ENCODE measurements at regions not wholly inside any gene's neighbourhood (a gene's known extent, or its start where the extent isn't known, plus 50 kb on each side); places are given as distances from the start of the nearest gene placed in this dataset.

DNA sequence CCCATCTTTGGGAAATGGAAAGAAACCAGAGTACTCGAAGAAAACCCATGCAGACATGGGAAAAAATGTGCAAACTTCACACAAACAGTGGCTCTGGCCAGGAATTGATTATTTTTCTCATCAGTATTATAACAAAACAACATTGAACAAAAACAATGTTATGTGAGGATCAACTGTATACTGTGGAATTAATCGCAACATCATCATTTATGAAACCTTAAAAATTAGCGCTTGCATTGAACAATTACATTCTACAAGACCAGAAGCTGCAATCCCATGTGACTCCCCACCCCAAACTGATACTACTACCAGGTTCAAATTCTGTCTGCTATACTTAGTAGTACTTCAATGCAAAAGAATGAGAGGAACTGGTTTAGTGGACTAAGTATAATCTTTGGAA is 390.7 kb upstream of the PIK3R1 start:
- no peaks in the 10 kb centered on the region for H3K27me3 ChIP-seq
- intact Hi-C loops (cut with DNase I), result no loop called here
- no peak overlapping the region for H3K4me3 ChIP-seq (replicated peaks in 1 of 3)
- H3K4me1 ChIP-seq, result peaks cover 5 to 8% of the 10 kb centered on the region in 2 donors
- H3K36me3 ChIP-seq, result no peaks in the 10 kb centered on the region
- TF ChIP-seq, protein P1, sequence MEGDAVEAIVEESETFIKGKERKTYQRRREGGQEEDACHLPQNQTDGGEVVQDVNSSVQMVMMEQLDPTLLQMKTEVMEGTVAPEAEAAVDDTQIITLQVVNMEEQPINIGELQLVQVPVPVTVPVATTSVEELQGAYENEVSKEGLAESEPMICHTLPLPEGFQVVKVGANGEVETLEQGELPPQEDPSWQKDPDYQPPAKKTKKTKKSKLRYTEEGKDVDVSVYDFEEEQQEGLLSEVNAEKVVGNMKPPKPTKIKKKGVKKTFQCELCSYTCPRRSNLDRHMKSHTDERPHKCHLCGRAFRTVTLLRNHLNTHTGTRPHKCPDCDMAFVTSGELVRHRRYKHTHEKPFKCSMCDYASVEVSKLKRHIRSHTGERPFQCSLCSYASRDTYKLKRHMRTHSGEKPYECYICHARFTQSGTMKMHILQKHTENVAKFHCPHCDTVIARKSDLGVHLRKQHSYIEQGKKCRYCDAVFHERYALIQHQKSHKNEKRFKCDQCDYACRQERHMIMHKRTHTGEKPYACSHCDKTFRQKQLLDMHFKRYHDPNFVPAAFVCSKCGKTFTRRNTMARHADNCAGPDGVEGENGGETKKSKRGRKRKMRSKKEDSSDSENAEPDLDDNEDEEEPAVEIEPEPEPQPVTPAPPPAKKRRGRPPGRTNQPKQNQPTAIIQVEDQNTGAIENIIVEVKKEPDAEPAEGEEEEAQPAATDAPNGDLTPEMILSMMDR (IDR thresholded peaks at IDR 0.05), result no peak
- TF ChIP-seq POLR2A (IDR thresholded peaks at IDR 0.05), result no peak
- H3K27ac ChIP-seq, result no peak overlapping the region
- WGBS, 2 donors, result 92 to 97% methylated on average over 3 of the region's 3 CpGs
- no peaks in the 10 kb centered on the region for H3K9me3 ChIP-seq
- no peak for DNase-seq

DNA sequence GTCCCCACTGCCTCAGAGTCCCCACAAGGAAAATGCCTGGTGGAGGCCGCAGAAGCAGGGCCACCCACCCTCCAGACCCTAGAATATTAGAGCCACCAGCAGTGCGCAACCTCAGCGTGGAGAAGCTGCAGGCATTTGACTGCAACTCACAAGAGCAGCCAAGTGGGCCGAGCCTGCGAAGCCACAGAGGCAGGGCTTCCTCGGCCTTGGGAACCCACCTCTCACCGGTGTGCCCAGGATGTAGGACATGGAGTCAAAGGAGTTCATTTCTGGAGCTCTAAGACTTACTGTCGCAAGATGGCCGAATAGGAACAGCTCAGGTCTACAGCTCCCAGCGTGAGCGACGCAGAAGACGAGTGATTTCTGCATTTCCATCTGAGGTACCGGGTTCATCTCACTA is 397.9 kb upstream of the PIK3R1 start:
- TF ChIP-seq POLR2A (IDR thresholded peaks at IDR 0.05), result no peak
- TF ChIP-seq, protein P1 (IDR thresholded peaks at IDR 0.05), result no peak
- WGBS, 2 donors, result 89 to 97% methylated on average over 12 to 14 of the region's 14 CpGs
- Histone ChIP-seq H3K4me1 (peaks cover 0 to 3% of the 10 kb centered on the region in 2 donors), H3K4me3 (replicated peaks in 1 of 3) (no peak overlapping the region), H3K27ac (no peak overlapping the region), H3K9me3 (no peaks in the 10 kb centered on the region), H3K36me3 (no peaks in the 10 kb centered on the region), H3K27me3 (no peaks in the 10 kb centered on the region)
- intact Hi-C loops (cut with DNase I), result no loop called here
- DNase-seq, result no peak

DNA sequence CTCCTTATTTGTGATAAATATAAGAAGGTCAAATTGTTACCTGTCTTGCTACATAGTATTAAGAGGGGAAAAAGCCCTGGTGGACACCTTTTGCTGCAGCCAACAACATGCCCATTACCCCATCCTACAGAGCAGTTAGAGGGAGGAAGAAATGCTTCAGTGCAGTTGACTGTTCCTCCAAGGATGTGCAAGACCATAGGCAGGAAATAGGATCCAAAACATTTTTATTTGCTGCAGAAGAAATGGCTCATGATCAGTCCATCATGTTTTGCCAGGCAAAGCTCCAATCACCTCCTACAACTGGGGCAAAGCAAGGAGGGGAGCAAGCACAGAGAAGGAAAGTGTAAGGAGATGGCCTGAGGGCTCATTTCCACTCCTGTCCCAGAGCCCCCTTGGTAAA is 399.1 kb upstream of the PIK3R1 start:
- intact Hi-C loops (cut with DNase I), result no loop called here
- H3K4me1 ChIP-seq, result peaks cover 0 to 3% of the 10 kb centered on the region in 2 donors
- H3K36me3 ChIP-seq, result no peaks in the 10 kb centered on the region
- TF ChIP-seq POLR2A (IDR thresholded peaks at IDR 0.05), result no peak
- TF ChIP-seq, protein P1 (IDR thresholded peaks at IDR 0.05), result no peak
- H3K4me3 ChIP-seq (replicated peaks in 1 of 3), result no peak overlapping the region
- no peaks in the 10 kb centered on the region for H3K9me3 ChIP-seq
- no peaks in the 10 kb centered on the region for H3K27me3 ChIP-seq
- H3K27ac ChIP-seq, result no peak overlapping the region
- DNase-seq, result no peak

DNA sequence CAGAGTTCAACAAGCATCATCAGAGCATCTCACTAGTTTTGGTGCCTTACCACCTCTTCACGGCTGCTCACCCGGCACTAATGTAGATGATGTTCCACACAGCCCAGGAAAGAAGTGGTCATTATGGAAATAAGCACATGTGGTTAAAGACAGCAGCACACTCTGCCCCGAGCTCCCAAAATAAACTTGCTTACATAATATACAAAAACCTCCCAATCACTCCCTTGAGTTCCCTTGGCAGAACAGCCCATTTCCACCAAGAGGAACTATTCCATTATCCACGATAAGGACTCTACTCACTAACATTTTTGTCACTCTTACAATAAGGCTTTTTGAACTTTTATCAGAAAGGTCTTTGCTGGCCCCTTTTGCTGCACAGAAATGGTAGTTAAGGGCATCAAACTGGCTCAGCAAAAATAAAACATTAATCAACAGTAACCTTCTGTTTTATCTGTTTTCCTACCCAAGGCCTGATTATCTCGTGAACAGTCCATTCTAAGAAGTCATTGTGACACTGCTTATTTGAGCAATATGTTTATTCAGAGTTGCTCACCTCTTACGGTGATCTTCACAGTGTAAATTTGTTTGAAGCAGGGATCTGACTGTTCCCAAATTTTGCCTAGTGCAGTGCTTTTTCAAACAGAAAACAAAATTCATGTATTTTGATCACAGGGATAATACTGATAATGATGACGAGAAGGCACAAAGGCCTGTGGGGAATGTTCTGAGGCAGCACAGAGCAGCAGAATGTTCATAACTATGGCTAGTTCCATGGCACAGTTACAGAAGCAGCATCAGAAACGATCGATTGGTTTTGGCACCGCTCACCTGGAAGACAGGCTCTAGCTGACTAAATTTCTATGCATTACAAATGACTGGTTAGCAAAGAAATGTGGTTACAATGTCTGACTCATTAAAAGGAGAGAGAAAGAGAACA is 399.8 kb upstream of the PIK3R1 start:
- no peak overlapping the region for H3K4me3 ChIP-seq (replicated peaks in 1 of 3)
- H3K36me3 ChIP-seq, result no peaks in the 10 kb centered on the region
- no peak for DNase-seq
- no peaks in the 10 kb centered on the region for H3K27me3 ChIP-seq
- no peak for TF ChIP-seq POLR2A (IDR thresholded peaks at IDR 0.05)
- TF ChIP-seq, protein P1 (IDR thresholded peaks at IDR 0.05), result no peak
- WGBS, 2 donors, result 70 to 79% methylated on average over 10 of the region's 10 CpGs
- intact Hi-C loops (cut with DNase I), result no loop called here
- no peaks in the 10 kb centered on the region for H3K9me3 ChIP-seq
- H3K4me1 ChIP-seq, result peaks cover 0 to 3% of the 10 kb centered on the region in 2 donors
- H3K27ac ChIP-seq, result no peak overlapping the region

DNA sequence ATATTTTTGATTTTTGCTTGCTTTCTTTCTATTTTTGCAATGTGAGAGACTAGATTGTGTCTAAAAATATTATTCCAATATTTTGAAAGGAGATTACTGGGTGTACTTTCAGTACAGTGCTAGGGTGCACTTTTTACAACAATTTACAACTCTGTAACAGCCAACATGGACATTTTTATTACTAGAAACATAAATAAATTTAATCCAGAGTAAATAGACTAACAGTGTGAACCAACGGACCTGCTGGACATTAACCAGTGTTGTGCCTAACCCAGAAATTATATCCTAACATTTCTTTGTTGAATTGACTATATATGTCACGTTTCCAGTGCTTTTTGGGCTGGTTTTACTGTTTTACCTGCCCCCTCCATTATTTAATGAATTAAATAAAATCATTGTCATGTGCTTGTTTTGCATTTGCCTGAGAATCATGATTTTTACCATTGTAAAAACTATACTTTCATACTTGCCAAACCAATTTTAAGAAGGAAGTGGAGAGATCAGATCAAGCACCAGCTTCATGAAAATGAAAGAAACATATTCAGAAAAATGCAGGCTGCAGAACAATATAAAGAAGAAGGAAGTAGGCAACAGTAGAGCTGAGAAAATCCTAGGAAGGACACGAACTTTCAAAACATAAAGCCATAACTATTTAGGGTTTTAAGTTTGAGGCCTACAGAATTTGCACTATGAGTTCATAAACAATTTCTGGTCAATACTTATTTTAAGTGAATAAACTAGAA is 400.8 kb upstream of the PIK3R1 start:
- Histone ChIP-seq H3K9me3 (no peaks in the 10 kb centered on the region), H3K27me3 (no peaks in the 10 kb centered on the region), H3K27ac (no peak overlapping the region), H3K4me3 (replicated peaks in 1 of 3) (no peak overlapping the region), H3K36me3 (no peaks in the 10 kb centered on the region), H3K4me1 (peaks cover 0 to 3% of the 10 kb centered on the region in 2 donors)
- DNase-seq, result no peak
- intact Hi-C loops (cut with DNase I), result no loop called here
- TF ChIP-seq POLR2A (IDR thresholded peaks at IDR 0.05), result no peak
- TF ChIP-seq, protein P1 (IDR thresholded peaks at IDR 0.05), result no peak
- WGBS, 2 donors, result 76 to 82% methylated on average over 3 of the region's 3 CpGs
